ENCODE measurements at regions not wholly inside any gene's neighbourhood (a gene's known extent, or its start where the extent isn't known, plus 50 kb on each side); places are given as distances from the start of the nearest gene placed in this dataset.

- Histone ChIP-seq H3K4me3 (ENCODE audit: low read depth, low read length) (no peak overlapping the region), H3K36me3 (ENCODE audit: control insufficient read depth in 2 of 2, insufficient read depth in 1 of 2, low read length in 2 of 2) (no peaks in the 10 kb centered on the region), H3K27ac (ENCODE audit: extremely low read depth, low read depth, low read length) (no peak overlapping the region), H3K9me3 (ENCODE audit: control insufficient read depth, insufficient read depth, low read depth, low read length) (no peaks in the 10 kb centered on the region), H3K4me1 (ENCODE audit: control insufficient read depth, insufficient read depth, low read length) (no peaks in the 10 kb centered on the region)
- CTCF ChIA-PET, result no interaction called here
- POLR2A ChIA-PET, result no interaction called here
- TF ChIP-seq ZNF16 (tag by site-specific recombination; IDR thresholded peaks at IDR 0.05; ENCODE audit: low read depth), result no peak
- TF ChIP-seq ZNF664 (tag by site-specific recombination; IDR thresholded peaks at IDR 0.05), result no peak
- TF ChIP-seq GLI2 (tag by site-specific recombination; IDR thresholded peaks at IDR 0.05; ENCODE audit: borderline replicate concordance, low read depth), result no peak
- TF ChIP-seq SP2 (tag by site-specific recombination; IDR thresholded peaks at IDR 0.05), result no peak
- TF ChIP-seq WT1 (tag by site-specific recombination; IDR thresholded peaks at IDR 0.05), result no peak
- no peak for TF ChIP-seq ZNF391 (tag by site-specific recombination; IDR thresholded peaks at IDR 0.05; ENCODE audit: borderline replicate concordance, low read depth)
- no peak for TF ChIP-seq ZNF658 (tag by site-specific recombination; IDR thresholded peaks at IDR 0.05)
- no peak for TF ChIP-seq ZNF600 (tag by site-specific recombination; IDR thresholded peaks at IDR 0.05)
- TF ChIP-seq ZNF132 (tag by site-specific recombination; IDR thresholded peaks at IDR 0.05; ENCODE audit: borderline replicate concordance), result no peak
- TF ChIP-seq HOXA7 (CRISPR knock-in tag; IDR thresholded peaks at IDR 0.05; ENCODE audit: borderline replicate concordance), result no peak
- no peak for TF ChIP-seq ZNF518A (tag by site-specific recombination; conservative IDR thresholded peaks at IDR 0.05; ENCODE audit: low read depth)
- no peak for TF ChIP-seq ZXDB (tag by site-specific recombination; IDR thresholded peaks at IDR 0.05)
- TF ChIP-seq ZNF350 (tag by site-specific recombination; IDR thresholded peaks at IDR 0.05), result no peak
- TF ChIP-seq ZNF274 (IDR thresholded peaks at IDR 0.05; ENCODE audit: low read length), result no peak
- no peak for TF ChIP-seq ZNF274 (tag by site-specific recombination; IDR thresholded peaks at IDR 0.05; ENCODE audit: borderline replicate concordance)
- TF ChIP-seq ZIC2 (tag by site-specific recombination; IDR thresholded peaks at IDR 0.05), result no peak
- no peak for TF ChIP-seq ZNF777 (tag by site-specific recombination; IDR thresholded peaks at IDR 0.05; ENCODE audit: borderline replicate concordance)
- TF ChIP-seq ZNF843 (tag by site-specific recombination; IDR thresholded peaks at IDR 0.05), result no peak
These were observed 108.8 kb upstream of the PTPRG start for GRCh38 chr3:61452535-61453090.

- no peaks in the 10 kb centered on the region for H3K4me1 ChIP-seq (ENCODE audit: control insufficient read depth, insufficient read depth, low read length)
- H3K36me3 ChIP-seq (ENCODE audit: control insufficient read depth in 2 of 2, insufficient read depth in 1 of 2, low read length in 2 of 2), result no peaks in the 10 kb centered on the region
- no peak overlapping the region for H3K4me3 ChIP-seq (ENCODE audit: low read depth, low read length)
- TF ChIP-seq ZNF416 (tag by site-specific recombination; IDR thresholded peaks at IDR 0.05), result no peak
- TF ChIP-seq ZNF660 (tag by site-specific recombination; IDR thresholded peaks at IDR 0.05), result no peak
- TF ChIP-seq ZNF362 (tag by site-specific recombination; IDR thresholded peaks at IDR 0.05), result no peak
- TF ChIP-seq ZNF623 (tag by site-specific recombination; IDR thresholded peaks at IDR 0.05), result no peak
- TF ChIP-seq ZNF704 (tag by site-specific recombination; IDR thresholded peaks at IDR 0.05), result no peak
- TF ChIP-seq ZBTB48 (tag by site-specific recombination; IDR thresholded peaks at IDR 0.05), result no peak
- no peak for TF ChIP-seq ZNF549 (tag by site-specific recombination; IDR thresholded peaks at IDR 0.05)
- no peak for TF ChIP-seq ZNF10 (tag by site-specific recombination; IDR thresholded peaks at IDR 0.05)
- TF ChIP-seq ZNF140 (tag by site-specific recombination; IDR thresholded peaks at IDR 0.05), result no peak
- no peak for TF ChIP-seq SP2 (tag by site-specific recombination; IDR thresholded peaks at IDR 0.05)
- TF ChIP-seq ZNF138 (tag by site-specific recombination; IDR thresholded peaks at IDR 0.05; ENCODE audit: borderline replicate concordance), result no peak
- no peaks in the 10 kb centered on the region for H3K9me3 ChIP-seq (ENCODE audit: control insufficient read depth, insufficient read depth, low read depth, low read length)
- ChIA-PET CTCF (no interaction called here), POLR2A (no interaction called here)
- H3K27ac ChIP-seq (ENCODE audit: extremely low read depth, low read depth, low read length), result no peak overlapping the region
These were observed 107.3 kb upstream of the PTPRG start for GRCh38 chr3:61454006-61454585.

Measured in HEK293 (cell line).